HCT116 (cell line): ENCODE measurements at regions not wholly inside any gene's neighbourhood (a gene's known extent, or its start where the extent isn't known, plus 50 kb on each side); places are given as distances from the start of the nearest gene placed in this dataset.
A peak's percentile ranks its signal among the peaks of the same experiment; 100 is the strongest.

ENCODE experiments used
- ATAC-seq: fragments of 200-7000 bp; cut with Tn5 transposase; 2 replicates; pipeline ENCODE4 v1.9.1; 2020; ENCODE audit warnings: mild to moderate bottlenecking, moderate library complexity
- BruUV-seq: library from RNA; stranded (reverse); fragments of 400-500 nt; replicated peaks from 2 replicates; lab custom pipeline; 2021; lab: Mats Ljungman, UMichigan
- CTCF ChIA-PET: fragments of 300-600 bp; sonication (Branson Sonifier 250); formaldehyde crosslinking; loops from one replicate; lab custom pipeline; 2021; ENCODE audit warnings: antibody characterized with exemption; lab: Charles Lee
- POLR2A ChIA-PET: fragments of 300-600, 350-600 bp; sonication (Branson Sonifier 250); formaldehyde crosslinking; loops from one replicate; lab custom pipeline; 2021; ENCODE audit warnings: antibody characterized with exemption; lab: Charles Lee
- RAD21 ChIA-PET, 2 experiments: fragments of 300-600 bp; sonication (Branson Sonifier 250); formaldehyde crosslinking; loops; one replicate each; lab custom pipeline; 2023; ENCODE audit warnings: low total read pairs in 2 of 2; ENCODE audit not compliant: uncharacterized antibody in 2 of 2, unreplicated experiment in 2 of 2, low non-redundant PET in 1 of 2; lab: Charles Lee
- DNase-seq: peaks from one replicate; pipeline ENCODE4 v3.0.0-alpha.2; 2010; ENCODE audit warnings: low read depth, low spot score
- H2AFZ ChIP-seq: fragments of 200-600 bp; shearing (Covaris generic), sonication (generic); 2 replicates; pipeline ENCODE4 v1.6.1; 2017; ENCODE audit warnings: low read depth, mixed run types, mixed read lengths, antibody characterized with exemption, low read length; ENCODE audit not compliant: poor library complexity, severe bottlenecking
- H3K27ac ChIP-seq: 2 replicates; pipeline ENCODE4 v1.5.1; 2012; ENCODE audit warnings: low read depth, low read length
- H3K27me3 ChIP-seq: fragments of 200-600 bp; sonication (generic); 2 replicates; pipeline ENCODE4 v1.6.1; 2016; ENCODE audit warnings: mixed run types, low read length, mixed read lengths; ENCODE audit not compliant: insufficient read depth
- H3K36me3 ChIP-seq, 2 experiments: fragments of 200-500 bp in 1 of 2; fragments of 200-600 bp in 1 of 2; sonication (Bioruptor generic) in 1 of 2; sonication (generic) in 1 of 2; 2 replicates each; pipeline versions ENCODE4 v1.5.1 to v1.6.1; 2014 to 2016; ENCODE audit warnings: low read length in 2 of 2, inconsistent platforms in 1 of 2, mixed read lengths in 1 of 2, mixed run types in 1 of 2; ENCODE audit not compliant: insufficient read depth in 2 of 2, control insufficient read depth in 1 of 2
- H3K4me1 ChIP-seq, 2 experiments: fragments of 200-600 bp in 1 of 2; sonication (generic) in 1 of 2; 2 replicates each; pipeline versions ENCODE4 v1.5.1 to v1.6.1; 2012 to 2017; ENCODE audit warnings: low read length in 2 of 2, inconsistent platforms in 1 of 2, mild to moderate bottlenecking in 1 of 2, mixed read lengths in 1 of 2, mixed run types in 1 of 2, moderate library complexity in 1 of 2; ENCODE audit not compliant: insufficient read depth in 2 of 2, control insufficient read depth in 1 of 2
- H3K4me2 ChIP-seq: fragments of 200-600 bp; sonication (generic); 2 replicates; pipeline ENCODE4 v1.6.1; 2017; ENCODE audit warnings: mixed run types, low read length, mixed read lengths
- H3K4me3 ChIP-seq, 2 experiments: fragments of 200-600 bp in 1 of 2; sonication (generic) in 1 of 2; replicated peaks in 1 of 2; 2 replicates each; pipeline ENCODE4 v1.5.1; 2011 to 2016; ENCODE audit warnings: low read length in 2 of 2, control low read depth in 1 of 2, low read depth in 1 of 2, mild to moderate bottlenecking in 1 of 2, mixed read lengths in 1 of 2, mixed run types in 1 of 2
- H3K79me2 ChIP-seq: fragments of 200-600 bp; sonication (generic); 2 replicates; pipeline ENCODE4 v1.6.1; 2017; ENCODE audit warnings: mild to moderate bottlenecking, mixed run types, low read length, moderate library complexity, mixed read lengths; ENCODE audit not compliant: insufficient read depth
- H3K9ac ChIP-seq: fragments of 200-600 bp; sonication (generic); 2 replicates; pipeline ENCODE4 v1.6.1; 2016; ENCODE audit warnings: low read length, mixed read lengths
- H3K9me2 ChIP-seq: fragments of 200-600 bp; sonication (generic), shearing (Covaris generic); 2 replicates; pipeline ENCODE4 v1.6.1; 2017; ENCODE audit warnings: mixed run types, mild to moderate bottlenecking, moderate library complexity; ENCODE audit not compliant: insufficient read depth
- H3K9me3 ChIP-seq, 2 experiments: fragments of 200-500 bp in 1 of 2; fragments of 200-600 bp in 1 of 2; sonication (Bioruptor generic) in 1 of 2; sonication (generic) in 1 of 2; 2 replicates each; pipeline ENCODE4 v1.6.1; 2014 to 2017; ENCODE audit warnings: low read length in 2 of 2, mixed read lengths in 2 of 2, inconsistent platforms in 1 of 2, low read depth in 1 of 2, mild to moderate bottlenecking in 1 of 2, mixed run types in 1 of 2, moderate library complexity in 1 of 2; ENCODE audit not compliant: control insufficient read depth in 1 of 2, insufficient read depth in 1 of 2
- H4K20me1 ChIP-seq: fragments of 200-600 bp; sonication (generic), shearing (Covaris generic); 2 replicates; pipeline ENCODE4 v1.6.1; 2017; ENCODE audit warnings: mixed run types, mild to moderate bottlenecking, moderate library complexity; ENCODE audit not compliant: insufficient read depth
- ELF1 ChIP-seq: IDR thresholded peaks from 2 replicates; pipeline ENCODE4 v1.6.1; 2012; ENCODE audit warnings: low read depth, borderline replicate concordance
- EZH2phosphoT487 ChIP-seq: fragments of 200-600 bp; IDR thresholded peaks from 2 replicates; pipeline ENCODE4 v1.6.1; 2018; ENCODE audit warnings: antibody characterized with exemption, borderline replicate concordance
- FOSL1 ChIP-seq: IDR thresholded peaks from 2 replicates; pipeline ENCODE4 v1.6.1; 2012; ENCODE audit warnings: low read depth
- JUND ChIP-seq: IDR thresholded peaks from 2 replicates; pipeline ENCODE4 v1.6.1; 2012
- POLR2A ChIP-seq: IDR thresholded peaks from 2 replicates; pipeline ENCODE4 v1.7.0; 2011; ENCODE audit warnings: borderline replicate concordance; ENCODE audit not compliant: insufficient read depth, insufficient read length; ENCODE audit errors: extremely low read depth
- POLR2AphosphoS5 ChIP-seq: IDR thresholded peaks from 2 replicates; pipeline ENCODE4 v1.6.1; 2011; ENCODE audit warnings: mild to moderate bottlenecking, low read depth, low read length, moderate library complexity
- SIN3A ChIP-seq: IDR thresholded peaks from 2 replicates; pipeline ENCODE4 v1.6.1; 2012; ENCODE audit warnings: low read depth
- TCF7L2 ChIP-seq: IDR thresholded peaks from 2 replicates; pipeline ENCODE4 v1.7.0; 2011; ENCODE audit warnings: borderline replicate concordance, inconsistent platforms; ENCODE audit not compliant: insufficient read depth, insufficient read length; ENCODE audit errors: extremely low read depth
- intact Hi-C: fragments of 100-400 bp; cut with micrococcal nuclease; formaldehyde crosslinking; loops from 2 replicates; pipeline ENCODE4 v1.10.0; 2022
- TF ChIP-seq, protein P1 (sequence below): IDR thresholded peaks from 2 replicates; pipeline ENCODE4 v1.6.1; 2012
- TF ChIP-seq, protein P2 (sequence below): IDR thresholded peaks from 2 replicates; pipeline ENCODE4 v1.6.1; 2012
- TF ChIP-seq, protein P3 (sequence below): IDR thresholded peaks from 2 replicates; pipeline ENCODE4 v1.6.1; 2011; ENCODE audit warnings: mild to moderate bottlenecking, low read length, moderate library complexity; ENCODE audit not compliant: insufficient replicate concordance; ENCODE audit errors: extremely low read depth

- H2AFZ ChIP-seq: peak overlapping the region; percentile 48
- ChIA-PET RAD21 (no interaction called here), POLR2A (no interaction called here), CTCF (no interaction called here)
- H3K9ac ChIP-seq: peak overlapping the region; percentile 19; the same call in 1 of the 2 replicates
- H3K9me3 ChIP-seq: no peaks in the 10 kb centered on the region
- no peaks in the 10 kb centered on the region for H3K9me2 ChIP-seq
- TF ChIP-seq, protein P1, sequence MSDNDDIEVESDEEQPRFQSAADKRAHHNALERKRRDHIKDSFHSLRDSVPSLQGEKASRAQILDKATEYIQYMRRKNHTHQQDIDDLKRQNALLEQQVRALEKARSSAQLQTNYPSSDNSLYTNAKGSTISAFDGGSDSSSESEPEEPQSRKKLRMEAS: peak; percentile 43; the same call in 1 of the 2 replicates
- TF ChIP-seq TCF7L2 (peak; percentile 96), EZH2phosphoT487 (no peak)
- H3K79me2 ChIP-seq: no peaks in the 10 kb centered on the region
- no peaks in the 10 kb centered on the region for H3K27me3 ChIP-seq
- BruUV-seq: no TSS peak
- H3K4me2 ChIP-seq: peak overlapping the region; percentile 76
- intact Hi-C loops: loop anchor here (5.0 kb wide), 1 partner anchor 76 kb away; no protein-coding TSS in a partner anchor
- H3K27ac ChIP-seq: no peak overlapping the region
- peaks cover 42 to 61% of the 10 kb centered on the region in 2 experiments for H3K4me1 ChIP-seq
- no peaks in the 10 kb centered on the region for H3K36me3 ChIP-seq
- H4K20me1 ChIP-seq: no peaks in the 10 kb centered on the region
- no peak for DNase-seq
- peak overlapping the region; percentile 9 to 26 for H3K4me3 ChIP-seq
- ATAC-seq: no peak
Measured at GRCh38 chr3:23743141-23743784, 62.5 kb upstream of the UBE2E1 start.

- CTCF ChIA-PET: interaction anchor here (1.0 kb wide), 1 partner anchor 92 kb away, joined by 3 read pairs; no protein-coding TSS in a partner anchor
- H3K79me2 ChIP-seq: no peaks in the 10 kb centered on the region
- no peaks in the 10 kb centered on the region for H3K27me3 ChIP-seq
- H2AFZ ChIP-seq: no peak overlapping the region
- POLR2A ChIA-PET: no interaction called here
- H4K20me1 ChIP-seq: no peaks in the 10 kb centered on the region
- no peak overlapping the region for H3K4me2 ChIP-seq
- no peaks in the 10 kb centered on the region for H3K9me3 ChIP-seq
- TF ChIP-seq, protein P2, sequence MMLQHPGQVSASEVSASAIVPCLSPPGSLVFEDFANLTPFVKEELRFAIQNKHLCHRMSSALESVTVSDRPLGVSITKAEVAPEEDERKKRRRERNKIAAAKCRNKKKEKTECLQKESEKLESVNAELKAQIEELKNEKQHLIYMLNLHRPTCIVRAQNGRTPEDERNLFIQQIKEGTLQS: no peak
- TF ChIP-seq, protein P3, sequence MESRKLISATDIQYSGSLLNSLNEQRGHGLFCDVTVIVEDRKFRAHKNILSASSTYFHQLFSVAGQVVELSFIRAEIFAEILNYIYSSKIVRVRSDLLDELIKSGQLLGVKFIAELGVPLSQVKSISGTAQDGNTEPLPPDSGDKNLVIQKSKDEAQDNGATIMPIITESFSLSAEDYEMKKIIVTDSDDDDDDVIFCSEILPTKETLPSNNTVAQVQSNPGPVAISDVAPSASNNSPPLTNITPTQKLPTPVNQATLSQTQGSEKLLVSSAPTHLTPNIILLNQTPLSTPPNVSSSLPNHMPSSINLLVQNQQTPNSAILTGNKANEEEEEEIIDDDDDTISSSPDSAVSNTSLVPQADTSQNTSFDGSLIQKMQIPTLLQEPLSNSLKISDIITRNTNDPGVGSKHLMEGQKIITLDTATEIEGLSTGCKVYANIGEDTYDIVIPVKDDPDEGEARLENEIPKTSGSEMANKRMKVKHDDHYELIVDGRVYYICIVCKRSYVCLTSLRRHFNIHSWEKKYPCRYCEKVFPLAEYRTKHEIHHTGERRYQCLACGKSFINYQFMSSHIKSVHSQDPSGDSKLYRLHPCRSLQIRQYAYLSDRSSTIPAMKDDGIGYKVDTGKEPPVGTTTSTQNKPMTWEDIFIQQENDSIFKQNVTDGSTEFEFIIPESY: no peak
- TF ChIP-seq POLR2A (no peak), SIN3A (no peak), FOSL1 (no peak), ELF1 (no peak), EZH2phosphoT487 (no peak), POLR2AphosphoS5 (no peak), JUND (no peak)
- TF ChIP-seq, protein P1: no peak
- BruUV-seq: no TSS peak
- RAD21 ChIA-PET: no interaction called here
- no peak overlapping the region for H3K4me3 ChIP-seq
- intact Hi-C loops: no loop called here
- H3K4me1 ChIP-seq: peaks cover 24 to 38% of the 10 kb centered on the region in 2 experiments
- H3K36me3 ChIP-seq: no peaks in the 10 kb centered on the region
- no peak overlapping the region for H3K9ac ChIP-seq
- ATAC-seq: no peak
- DNase-seq: no peak
- H3K9me2 ChIP-seq: no peaks in the 10 kb centered on the region
- H3K27ac ChIP-seq: no peak overlapping the region
Measured at GRCh38 chr3:23746441-23746840, 59.3 kb upstream of the UBE2E1 start.
